ENCODE measurements at regions not wholly inside any gene's neighbourhood (a gene's known extent, or its start where the extent isn't known, plus 50 kb on each side); places are given as distances from the start of the nearest gene placed in this dataset.

GRCh38 chr2:155382776-155383175 lies 684.3 kb downstream of the KCNJ3 start:
- peaks cover 18% of the 10 kb centered on the region for H3K4me1 ChIP-seq (ENCODE audit: control insufficient read depth, low read length)
- H3K36me3 ChIP-seq (ENCODE audit: control insufficient read depth, low read length), result no peaks in the 10 kb centered on the region
- no peak overlapping the region for H3K27ac ChIP-seq (ENCODE audit: low read depth, low read length)
- no peak overlapping the region for H3K4me2 ChIP-seq (ENCODE audit: low read length)
- H3K9me3 ChIP-seq (ENCODE audit: control insufficient read depth, insufficient read depth, low read length), result no peaks in the 10 kb centered on the region
- H3K4me3 ChIP-seq (ENCODE audit: low read length), result no peak overlapping the region
- no peaks in the 10 kb centered on the region for H4K20me1 ChIP-seq (ENCODE audit: control insufficient read depth, insufficient read depth, low read depth, low read length)
- H3F3A ChIP-seq (ENCODE audit: control insufficient read depth, insufficient read depth), result no peaks in the 10 kb centered on the region
- TF ChIP-seq EZH2phosphoT487 (IDR thresholded peaks at IDR 0.05; ENCODE audit: borderline replicate concordance, low read length) (no peak), CTCF (IDR thresholded peaks at IDR 0.05; ENCODE audit: low read depth, low read length, poor library complexity, severe bottlenecking) (no peak)
- H3K9me2 ChIP-seq (replicated peaks; ENCODE audit: control insufficient read depth, low read length), result no peaks in the 10 kb centered on the region
- H3K27me3 ChIP-seq (ENCODE audit: control insufficient read depth, low read length), result no peaks in the 10 kb centered on the region
- no peaks in the 10 kb centered on the region for H3K79me2 ChIP-seq (ENCODE audit: control insufficient read depth, low read length)

DNA sequence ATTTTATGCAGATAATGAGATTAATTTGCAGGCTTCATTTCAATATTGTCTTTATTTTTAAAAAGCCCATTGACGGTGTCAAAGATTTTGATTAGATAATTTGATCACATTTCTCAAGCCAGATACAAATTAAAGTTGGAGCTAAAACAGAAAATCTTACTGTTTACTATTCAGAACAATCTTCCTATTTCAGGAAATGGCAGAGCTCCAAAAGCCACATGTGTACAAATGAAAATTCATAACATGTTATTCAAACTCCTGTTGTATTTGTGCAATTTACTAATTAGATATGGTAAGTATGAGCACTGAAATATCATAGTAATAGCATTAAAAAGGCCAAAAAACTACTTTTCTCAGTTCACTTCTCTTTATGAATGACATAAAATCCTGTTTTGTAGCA lies 682.9 kb downstream of the KCNJ3 start:
- no peak overlapping the region for H3K4me3 ChIP-seq (ENCODE audit: low read length)
- H3K9me2 ChIP-seq (replicated peaks; ENCODE audit: control insufficient read depth, low read length), result no peaks in the 10 kb centered on the region
- H4K20me1 ChIP-seq (ENCODE audit: control insufficient read depth, insufficient read depth, low read depth, low read length), result no peaks in the 10 kb centered on the region
- H3K36me3 ChIP-seq (ENCODE audit: control insufficient read depth, low read length), result no peaks in the 10 kb centered on the region
- H3K27ac ChIP-seq (ENCODE audit: low read depth, low read length), result no peak overlapping the region
- H3K9me3 ChIP-seq (ENCODE audit: control insufficient read depth, insufficient read depth, low read length), result no peaks in the 10 kb centered on the region
- no peak for TF ChIP-seq EZH2phosphoT487 (IDR thresholded peaks at IDR 0.05; ENCODE audit: borderline replicate concordance, low read length)
- no peak for TF ChIP-seq CTCF (IDR thresholded peaks at IDR 0.05; ENCODE audit: low read depth, low read length, poor library complexity, severe bottlenecking)
- H3K4me1 ChIP-seq (ENCODE audit: control insufficient read depth, low read length), result peaks cover 18% of the 10 kb centered on the region
- no peak overlapping the region for H3K4me2 ChIP-seq (ENCODE audit: low read length)
- H3F3A ChIP-seq (ENCODE audit: control insufficient read depth, insufficient read depth), result no peaks in the 10 kb centered on the region
- H3K79me2 ChIP-seq (ENCODE audit: control insufficient read depth, low read length), result no peaks in the 10 kb centered on the region
- no peaks in the 10 kb centered on the region for H3K27me3 ChIP-seq (ENCODE audit: control insufficient read depth, low read length)

DNA sequence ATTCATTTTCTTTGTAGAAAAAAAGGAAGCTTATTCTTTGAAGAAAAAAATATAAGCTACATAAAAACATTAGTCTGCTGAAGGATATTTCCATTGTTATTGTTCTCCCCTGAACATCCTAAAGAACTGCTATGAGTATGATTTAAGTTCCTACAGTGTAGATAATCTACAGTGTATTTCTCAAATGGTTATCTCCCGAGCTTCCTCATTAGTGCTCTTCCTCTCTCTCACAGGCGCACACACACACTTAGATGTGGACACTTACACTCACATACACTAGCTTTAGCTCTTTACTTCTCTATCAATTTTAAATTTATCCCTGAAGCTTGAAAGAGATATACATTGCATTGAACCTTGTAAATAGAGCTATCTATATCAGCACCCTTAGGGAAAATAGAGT lies 681.0 kb downstream of the KCNJ3 start:
- Histone ChIP-seq H3K79me2 (ENCODE audit: control insufficient read depth, low read length) (no peaks in the 10 kb centered on the region), H3F3A (ENCODE audit: control insufficient read depth, insufficient read depth) (no peaks in the 10 kb centered on the region), H3K4me2 (ENCODE audit: low read length) (no peak overlapping the region), H3K9me2 (replicated peaks; ENCODE audit: control insufficient read depth, low read length) (no peaks in the 10 kb centered on the region), H3K4me3 (ENCODE audit: low read length) (no peak overlapping the region), H3K27me3 (ENCODE audit: control insufficient read depth, low read length) (no peaks in the 10 kb centered on the region), H3K9me3 (ENCODE audit: control insufficient read depth, insufficient read depth, low read length) (no peaks in the 10 kb centered on the region), H3K27ac (ENCODE audit: low read depth, low read length) (no peak overlapping the region), H3K4me1 (ENCODE audit: control insufficient read depth, low read length) (peaks cover 18% of the 10 kb centered on the region), H3K36me3 (ENCODE audit: control insufficient read depth, low read length) (no peaks in the 10 kb centered on the region), H4K20me1 (ENCODE audit: control insufficient read depth, insufficient read depth, low read depth, low read length) (no peaks in the 10 kb centered on the region)
- no peak for TF ChIP-seq CTCF (IDR thresholded peaks at IDR 0.05; ENCODE audit: low read depth, low read length, poor library complexity, severe bottlenecking)

Data from DOHH2 (cell line).